NB4 (cell line): ENCODE measurements at regions not wholly inside any gene's neighbourhood (a gene's known extent, or its start where the extent isn't known, plus 50 kb on each side); places are given as distances from the start of the nearest gene placed in this dataset.

Source experiments
- CTCF ChIP-seq: IDR thresholded peaks from one replicate; pipeline ENCODE4 v1.5.1; 2012; ENCODE audit warnings: low read depth, low read length
- MAX ChIP-seq: IDR thresholded peaks from 2 replicates; pipeline ENCODE4 v1.6.1; 2011; ENCODE audit warnings: low read depth, low read length
- POLR2A ChIP-seq: IDR thresholded peaks from 2 replicates; pipeline ENCODE4 v1.6.1; 2011; ENCODE audit warnings: mild to moderate bottlenecking; ENCODE audit not compliant: insufficient read length; ENCODE audit errors: extremely low read depth

GRCh38 chr10:10658172-10658785, 359.4 kb upstream of the CELF2 start:
- no peak for TF ChIP-seq MAX
- TF ChIP-seq CTCF = no peak
- no peak for TF ChIP-seq POLR2A
